GM12878 (cell line): ENCODE measurements at regions not wholly inside any gene's neighbourhood (a gene's known extent, or its start where the extent isn't known, plus 50 kb on each side); places are given as distances from the start of the nearest gene placed in this dataset.

Experiments used
- ATAC-seq: fragments of 200-7000 bp; cut with Tn5 transposase; 3 replicates; pipeline ENCODE4 v1.9.1; 2020; ENCODE audit warnings: mild to moderate bottlenecking, moderate library complexity
- BruUV-seq: library from RNA; stranded (reverse); fragments of 400-500 nt; replicated peaks from 2 replicates; lab custom pipeline; 2021; lab: Mats Ljungman, UMichigan
- CTCF ChIA-PET: fragments of 300-600 bp; sonication (Branson Sonifier 250); formaldehyde crosslinking; extraction: SDS; loops from one replicate; lab custom pipeline; 2021; ENCODE audit warnings: inconsistent platforms; lab: Yijun Ruan, JAX
- POLR2A ChIA-PET: fragments of 350-600 bp; formaldehyde crosslinking; extraction: SDS; loops from one replicate; lab custom pipeline; 2021; ENCODE audit warnings: inconsistent platforms; lab: Charles Lee
- RAD21 ChIA-PET: fragments of 300-600 bp; sonication (Branson Sonifier 250); formaldehyde crosslinking; loops from one replicate; lab custom pipeline; 2023; ENCODE audit warnings: antibody characterized with exemption; ENCODE audit not compliant: unreplicated experiment; lab: Charles Lee
- SMC1A ChIA-PET: fragments of 300-600 bp; sonication (Branson Sonifier 250); formaldehyde crosslinking; loops from one replicate; lab custom pipeline; 2023; ENCODE audit not compliant: unreplicated experiment, uncharacterized antibody; lab: Charles Lee
- DNase-seq: peaks from one replicate; pipeline ENCODE4 v3.0.0-alpha.2; 2011; ENCODE audit warnings: low read depth, low spot score
- FAIRE-seq: peaks from 3 replicates; lab custom pipeline; 2011; peaks lifted over from hg19 to GRCh38; lab: Jason Lieb, UNC
- H2AFZ ChIP-seq: 2 replicates; pipeline ENCODE4 v1.6.0; 2011; ENCODE audit warnings: low read depth, low read length, control low read depth; ENCODE audit not compliant: control insufficient read depth
- H3K27ac ChIP-seq: 2 replicates; pipeline ENCODE4 v1.5.1; 2011; ENCODE audit warnings: control low read depth; ENCODE audit not compliant: control insufficient read depth, insufficient read depth
- H3K27me3 ChIP-seq, 2 experiments: replicated peaks in 1 of 2; 2 replicates each; pipeline versions ENCODE4 v1.6.0 to v1.6.1; 2011; ENCODE audit warnings: low read length in 1 of 2; ENCODE audit not compliant: control insufficient read depth in 2 of 2, insufficient read depth in 2 of 2
- H3K36me3 ChIP-seq, 2 experiments: 2 replicates each; pipeline ENCODE4 v1.5.1; 2011; ENCODE audit warnings: low read length in 1 of 2; ENCODE audit not compliant: control insufficient read depth in 2 of 2, insufficient read depth in 2 of 2
- H3K4me1 ChIP-seq: 2 replicates; pipeline ENCODE4 v1.6.1; 2011; ENCODE audit warnings: mild to moderate bottlenecking, low read length, moderate library complexity, mixed read lengths; ENCODE audit not compliant: control insufficient read depth, insufficient read depth
- H3K4me2 ChIP-seq: 2 replicates; pipeline ENCODE4 v1.6.0; 2011; ENCODE audit warnings: control low read depth; ENCODE audit not compliant: control insufficient read depth, insufficient read depth
- H3K4me3 ChIP-seq: fragments of 200-600 bp; sonication (generic); 2 replicates; pipeline ENCODE4 v1.5.1; 2016
- H3K79me2 ChIP-seq: 2 replicates; pipeline ENCODE4 v1.6.0; 2011; ENCODE audit warnings: low read length; ENCODE audit not compliant: control insufficient read depth, insufficient read depth
- H3K9ac ChIP-seq: 2 replicates; pipeline ENCODE4 v1.8.0; 2011; ENCODE audit warnings: low read length, control low read depth, mixed read lengths; ENCODE audit not compliant: control insufficient read depth, insufficient read depth
- H3K9me3 ChIP-seq: replicated peaks from 3 replicates; pipeline ENCODE4 v1.5.1; 2011; ENCODE audit warnings: mild to moderate bottlenecking, low read length; ENCODE audit not compliant: control insufficient read depth, insufficient read depth
- H4K20me1 ChIP-seq: 2 replicates; pipeline ENCODE4 v1.6.0; 2011; ENCODE audit not compliant: control insufficient read depth, insufficient read depth
- CHD1 ChIP-seq: IDR thresholded peaks from 2 replicates; pipeline ENCODE4 v1.6.1; 2012; ENCODE audit warnings: low read depth, low read length, improper control_type of control experiment
- CREB1 ChIP-seq: IDR thresholded peaks from 2 replicates; pipeline ENCODE4 v1.6.1; 2012; ENCODE audit warnings: low read depth, mild to moderate bottlenecking, inconsistent platforms
- HCFC1 ChIP-seq: fragments of 150-350 bp; IDR thresholded peaks from 2 replicates; pipeline ENCODE4 v1.6.1; 2014; ENCODE audit warnings: low read length
- POLR2AphosphoS5 ChIP-seq: IDR thresholded peaks from 2 replicates; pipeline ENCODE4 v1.6.1; 2011; ENCODE audit warnings: mild to moderate bottlenecking, low read length, inconsistent platforms
- RAD51 ChIP-seq: fragments of 450-650 bp; IDR thresholded peaks from 2 replicates; pipeline ENCODE4 v1.6.1; 2016; ENCODE audit warnings: moderate library complexity, mild to moderate bottlenecking, inconsistent platforms
- SIN3A ChIP-seq: IDR thresholded peaks from 2 replicates; pipeline ENCODE4 v1.6.1; 2012; ENCODE audit warnings: low read depth, low read length, improper control_type of control experiment
- whole genome bisulfite sequencing: methylation state at CpG from one replicate; pipeline ENCODE4 v1.1.6; 2016; ENCODE audit warnings: low lambda C conversion rate; ENCODE audit not compliant: insufficient replicate concordance, insufficient coverage; ENCODE audit errors: missing lambda C conversion rate; 5-methylcytosine and 5-hydroxymethylcytosine counted together
- in situ Hi-C: fragments of 300-500 bp; cut with MboI; formaldehyde crosslinking; loops from 9 replicates; pipeline ENCODE4 v1.14.3; 2018; ENCODE audit warnings: mixed read lengths
- intact Hi-C: fragments of 100-400 bp; cut with micrococcal nuclease; formaldehyde crosslinking; loops from one replicate; pipeline ENCODE4 v1.14.2; 2022; ENCODE audit not compliant: unreplicated experiment

GRCh38 chr12:78732481-78732880 lies 132.1 kb upstream of the SYT1 start:
- no peak for ATAC-seq
- intact Hi-C loops (no loop called here), in situ Hi-C loops (no loop called here)
- H3K9ac ChIP-seq, result no peak overlapping the region
- no peak overlapping the region for H3K27ac ChIP-seq
- RAD21 ChIA-PET, result no interaction called here
- no peak overlapping the region for H3K4me2 ChIP-seq
- H3K4me3 ChIP-seq, result no peak overlapping the region
- no peaks in the 10 kb centered on the region for H3K36me3 ChIP-seq
- no peaks in the 10 kb centered on the region for H3K9me3 ChIP-seq
- H4K20me1 ChIP-seq, result no peaks in the 10 kb centered on the region
- FAIRE-seq, result no peak
- no peak for DNase-seq
- CTCF ChIA-PET, result interaction anchor here (0.6 kb wide), 1 partner anchor 527 kb away, joined by 3 read pairs; no protein-coding TSS in a partner anchor
- SMC1A ChIA-PET, result interaction anchor here (1.2 kb wide), 1 partner anchor 36 kb away, joined by 3 read pairs; no protein-coding TSS in a partner anchor
- POLR2A ChIA-PET, result no interaction called here
- H3K4me1 ChIP-seq, result no peaks in the 10 kb centered on the region
- H3K79me2 ChIP-seq, result no peaks in the 10 kb centered on the region
- 44% methylated on average over 1 of the region's 1 CpG for WGBS
- no peak for TF ChIP-seq SIN3A
- no peak for TF ChIP-seq POLR2AphosphoS5
- no peak for TF ChIP-seq CHD1
- TF ChIP-seq HCFC1, result no peak
- no peak for TF ChIP-seq RAD51
- BruUV-seq, result no TSS peak
- no peaks in the 10 kb centered on the region for H3K27me3 ChIP-seq
- H2AFZ ChIP-seq, result no peak overlapping the region

GRCh38 chr12:78739653-78740052 lies 124.9 kb upstream of the SYT1 start:
- TF ChIP-seq CREB1, result no peak
- ATAC-seq, result no peak
- no peaks in the 10 kb centered on the region for H4K20me1 ChIP-seq
- H3K27ac ChIP-seq, result no peak overlapping the region
- DNase-seq, result no peak
- no peaks in the 10 kb centered on the region for H3K9me3 ChIP-seq
- H3K9ac ChIP-seq, result no peak overlapping the region
- H3K36me3 ChIP-seq, result no peaks in the 10 kb centered on the region
- 57% methylated on average over 4 of the region's 4 CpGs for WGBS
- no peaks in the 10 kb centered on the region for H3K79me2 ChIP-seq
- in situ Hi-C loops, result no loop called here
- RAD21 ChIA-PET, result no interaction called here
- FAIRE-seq, result no peak
- no peak overlapping the region for H2AFZ ChIP-seq
- SMC1A ChIA-PET, result no interaction called here
- CTCF ChIA-PET, result no interaction called here
- BruUV-seq, result no TSS peak
- POLR2A ChIA-PET, result no interaction called here
- no peaks in the 10 kb centered on the region for H3K27me3 ChIP-seq
- no peak overlapping the region for H3K4me3 ChIP-seq
- intact Hi-C loops, result no loop called here
- H3K4me1 ChIP-seq, result no peaks in the 10 kb centered on the region
- H3K4me2 ChIP-seq, result no peak overlapping the region
